GM12878 (cell line): ENCODE measurements at regions not wholly inside any gene's neighbourhood (a gene's known extent, or its start where the extent isn't known, plus 50 kb on each side); places are given as distances from the start of the nearest gene placed in this dataset.

Source experiments
- EZH2 ChIP-seq: IDR thresholded peaks from 2 replicates; pipeline ENCODE4 v1.6.1; 2012; ENCODE audit warnings: low read depth, mild to moderate bottlenecking, control low read depth, inconsistent platforms, low read length, borderline replicate concordance; ENCODE audit not compliant: control insufficient read depth
- YY1 ChIP-seq: IDR thresholded peaks from 2 replicates; pipeline ENCODE4 v1.6.1; 2011; ENCODE audit warnings: low read depth, mild to moderate bottlenecking, low read length
- TF ChIP-seq, protein P1 (sequence below), 3 experiments: IDR thresholded peaks in 2 of 3; conservative IDR thresholded peaks in 1 of 3; 2 replicates each; pipeline ENCODE4 v1.5.1; 2011; ENCODE audit warnings: low read depth in 3 of 3, low read length in 3 of 3, mild to moderate bottlenecking in 3 of 3, control low read depth in 2 of 3, moderate library complexity in 2 of 3, inconsistent platforms in 1 of 3, mixed read lengths in 1 of 3; ENCODE audit not compliant: control insufficient read depth in 2 of 3, insufficient read depth in 1 of 3; ENCODE audit errors: extremely low read depth in 1 of 3

DNA sequence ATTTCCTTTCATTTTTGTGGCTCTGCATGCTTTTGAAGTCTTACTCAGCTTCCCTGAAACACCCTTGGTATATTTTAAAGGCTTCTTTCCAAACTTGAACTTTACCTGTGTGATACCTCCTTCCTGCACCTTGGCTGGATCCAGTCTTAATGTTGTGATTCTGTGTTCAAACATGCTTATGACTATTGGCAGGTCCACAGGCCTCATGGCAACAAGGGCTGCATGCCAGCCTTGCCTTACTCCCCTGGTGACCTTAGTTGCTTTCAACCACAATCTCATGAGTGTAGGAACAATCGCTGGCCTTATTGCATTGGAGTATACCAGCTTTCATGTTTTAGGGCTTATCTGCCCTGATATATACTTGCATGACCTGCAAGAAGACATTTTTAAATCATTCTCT lies 238.7 kb downstream of the KIF20B start:
- TF ChIP-seq EZH2, result no peak
- no peak for TF ChIP-seq YY1
- TF ChIP-seq, protein P1, sequence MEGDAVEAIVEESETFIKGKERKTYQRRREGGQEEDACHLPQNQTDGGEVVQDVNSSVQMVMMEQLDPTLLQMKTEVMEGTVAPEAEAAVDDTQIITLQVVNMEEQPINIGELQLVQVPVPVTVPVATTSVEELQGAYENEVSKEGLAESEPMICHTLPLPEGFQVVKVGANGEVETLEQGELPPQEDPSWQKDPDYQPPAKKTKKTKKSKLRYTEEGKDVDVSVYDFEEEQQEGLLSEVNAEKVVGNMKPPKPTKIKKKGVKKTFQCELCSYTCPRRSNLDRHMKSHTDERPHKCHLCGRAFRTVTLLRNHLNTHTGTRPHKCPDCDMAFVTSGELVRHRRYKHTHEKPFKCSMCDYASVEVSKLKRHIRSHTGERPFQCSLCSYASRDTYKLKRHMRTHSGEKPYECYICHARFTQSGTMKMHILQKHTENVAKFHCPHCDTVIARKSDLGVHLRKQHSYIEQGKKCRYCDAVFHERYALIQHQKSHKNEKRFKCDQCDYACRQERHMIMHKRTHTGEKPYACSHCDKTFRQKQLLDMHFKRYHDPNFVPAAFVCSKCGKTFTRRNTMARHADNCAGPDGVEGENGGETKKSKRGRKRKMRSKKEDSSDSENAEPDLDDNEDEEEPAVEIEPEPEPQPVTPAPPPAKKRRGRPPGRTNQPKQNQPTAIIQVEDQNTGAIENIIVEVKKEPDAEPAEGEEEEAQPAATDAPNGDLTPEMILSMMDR (IDR thresholded peaks at IDR 0.05 in 2 of 3, conservative IDR thresholded peaks at IDR 0.05 in 1 of 3; ENCODE audit: control insufficient read depth in 2 of 3, extremely low read depth in 1 of 3, insufficient read depth in 1 of 3, low read depth in 3 of 3, low read length in 3 of 3), result no peak
